ENCODE measurements at regions not wholly inside any gene's neighbourhood (a gene's known extent, or its start where the extent isn't known, plus 50 kb on each side); places are given as distances from the start of the nearest gene placed in this dataset.

DNA sequence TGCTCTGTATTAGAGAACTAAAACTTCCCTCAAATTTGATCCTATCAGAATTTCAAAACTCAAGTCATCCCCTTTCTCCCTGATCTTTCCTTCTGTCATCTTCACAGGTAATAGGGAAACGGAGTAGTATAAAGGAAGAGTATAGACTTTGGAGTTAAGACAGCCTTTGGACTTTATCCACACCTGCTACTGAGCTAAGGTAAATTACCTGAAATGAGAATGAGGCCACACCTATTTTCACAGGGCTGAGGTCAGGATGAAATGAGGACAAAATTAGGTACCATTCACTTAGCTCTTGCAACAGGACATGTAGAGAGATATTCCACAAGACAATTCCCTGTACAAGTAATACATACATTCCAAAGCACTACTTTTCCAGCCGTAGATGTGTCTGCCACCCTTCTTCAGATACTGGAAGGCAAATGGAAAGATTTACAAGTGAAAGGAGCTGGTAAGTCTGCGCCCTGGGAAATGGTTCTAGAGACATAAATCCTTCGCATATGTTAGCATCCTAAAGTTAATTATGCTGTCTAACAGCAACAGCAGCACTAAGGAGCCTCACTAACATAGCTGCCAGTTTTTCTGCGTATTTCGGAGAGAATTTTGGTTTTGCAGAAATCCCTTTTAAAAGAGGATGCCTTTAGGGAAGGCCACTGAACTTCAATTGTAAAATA, 461.8 kb downstream of the SHQ1 start:
- TF ChIP-seq, protein P1, sequence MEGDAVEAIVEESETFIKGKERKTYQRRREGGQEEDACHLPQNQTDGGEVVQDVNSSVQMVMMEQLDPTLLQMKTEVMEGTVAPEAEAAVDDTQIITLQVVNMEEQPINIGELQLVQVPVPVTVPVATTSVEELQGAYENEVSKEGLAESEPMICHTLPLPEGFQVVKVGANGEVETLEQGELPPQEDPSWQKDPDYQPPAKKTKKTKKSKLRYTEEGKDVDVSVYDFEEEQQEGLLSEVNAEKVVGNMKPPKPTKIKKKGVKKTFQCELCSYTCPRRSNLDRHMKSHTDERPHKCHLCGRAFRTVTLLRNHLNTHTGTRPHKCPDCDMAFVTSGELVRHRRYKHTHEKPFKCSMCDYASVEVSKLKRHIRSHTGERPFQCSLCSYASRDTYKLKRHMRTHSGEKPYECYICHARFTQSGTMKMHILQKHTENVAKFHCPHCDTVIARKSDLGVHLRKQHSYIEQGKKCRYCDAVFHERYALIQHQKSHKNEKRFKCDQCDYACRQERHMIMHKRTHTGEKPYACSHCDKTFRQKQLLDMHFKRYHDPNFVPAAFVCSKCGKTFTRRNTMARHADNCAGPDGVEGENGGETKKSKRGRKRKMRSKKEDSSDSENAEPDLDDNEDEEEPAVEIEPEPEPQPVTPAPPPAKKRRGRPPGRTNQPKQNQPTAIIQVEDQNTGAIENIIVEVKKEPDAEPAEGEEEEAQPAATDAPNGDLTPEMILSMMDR (IDR thresholded peaks at IDR 0.05; ENCODE audit: insufficient read depth, low read length, poor library complexity, severe bottlenecking) = no peak
- TF ChIP-seq EZH2phosphoT487 (conservative IDR thresholded peaks at IDR 0.05; ENCODE audit: low read length) = no peak

Data from SU-DHL-6 (cell line).